ENCODE measurements at regions not wholly inside any gene's neighbourhood (a gene's known extent, or its start where the extent isn't known, plus 50 kb on each side); places are given as distances from the start of the nearest gene placed in this dataset.

- no peaks in the 10 kb centered on the region for H3K27me3 ChIP-seq (replicated peaks; ENCODE audit: insufficient read depth)
- no peak overlapping the region for H3K27ac ChIP-seq
- DNase-seq (ENCODE audit: low spot score): no peak
- H3K36me3 ChIP-seq: no peaks in the 10 kb centered on the region
- no peak overlapping the region for H3K4me3 ChIP-seq
- H3K9me3 ChIP-seq: no peaks in the 10 kb centered on the region
- TF ChIP-seq CTCF (IDR thresholded peaks at IDR 0.05): no peak
- no peak for ATAC-seq (ENCODE audit: insufficient number of reproducible peaks, low FRiP score, low read depth)
- no peaks in the 10 kb centered on the region for H3K4me1 ChIP-seq (ENCODE audit: control insufficient read depth in 1 of 2, low read depth in 2 of 2)
These were observed 685.7 kb upstream of the PIK3C3 start for GRCh38 chr18:41269294-41269693.

GRCh38 chr18:41268271-41268670 lies 686.8 kb upstream of the PIK3C3 start:
- no peak for DNase-seq (ENCODE audit: low spot score)
- Histone ChIP-seq H3K4me3 (no peak overlapping the region), H3K27me3 (replicated peaks; ENCODE audit: insufficient read depth) (no peaks in the 10 kb centered on the region), H3K9me3 (no peaks in the 10 kb centered on the region), H3K27ac (no peak overlapping the region), H3K4me1 (ENCODE audit: control insufficient read depth in 1 of 2, low read depth in 2 of 2) (no peaks in the 10 kb centered on the region), H3K36me3 (no peaks in the 10 kb centered on the region)
- ATAC-seq (ENCODE audit: insufficient number of reproducible peaks, low FRiP score, low read depth): no peak
- no peak for TF ChIP-seq CTCF (IDR thresholded peaks at IDR 0.05)

DNA sequence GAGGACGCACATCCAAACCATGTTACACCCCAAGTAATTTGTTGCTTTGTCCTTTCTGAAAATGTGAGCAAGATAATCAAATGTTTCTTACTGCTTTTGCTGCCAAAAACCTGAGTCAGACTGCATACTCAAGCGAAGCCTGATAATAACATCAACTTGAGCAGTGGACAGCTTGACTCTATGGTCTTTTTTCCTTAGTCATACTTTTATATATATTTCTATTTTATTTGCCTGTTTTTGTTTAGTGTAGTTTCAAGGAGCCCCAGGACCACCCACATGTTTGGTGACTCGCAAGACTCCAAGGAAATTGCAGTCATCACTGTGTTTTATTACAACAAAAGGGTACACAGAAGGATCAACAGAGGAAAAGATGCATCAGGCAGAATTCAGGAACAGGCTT lies 688.4 kb upstream of the PIK3C3 start:
- Histone ChIP-seq H3K27me3 (replicated peaks; ENCODE audit: insufficient read depth) (no peaks in the 10 kb centered on the region), H3K36me3 (no peaks in the 10 kb centered on the region), H3K4me3 (no peak overlapping the region), H3K9me3 (no peaks in the 10 kb centered on the region), H3K27ac (no peak overlapping the region), H3K4me1 (ENCODE audit: control insufficient read depth in 1 of 2, low read depth in 2 of 2) (no peaks in the 10 kb centered on the region)
- ATAC-seq (ENCODE audit: insufficient number of reproducible peaks, low FRiP score, low read depth): no peak
- no peak for DNase-seq (ENCODE audit: low spot score)
- TF ChIP-seq CTCF (IDR thresholded peaks at IDR 0.05): no peak

- Histone ChIP-seq H3K27me3 (replicated peaks; ENCODE audit: insufficient read depth) (no peaks in the 10 kb centered on the region), H3K36me3 (no peaks in the 10 kb centered on the region), H3K4me3 (no peak overlapping the region), H3K9me3 (no peaks in the 10 kb centered on the region), H3K27ac (no peak overlapping the region), H3K4me1 (ENCODE audit: control insufficient read depth in 1 of 2, low read depth in 2 of 2) (no peaks in the 10 kb centered on the region)
- ATAC-seq (ENCODE audit: insufficient number of reproducible peaks, low FRiP score, low read depth) (no peak), DNase-seq (ENCODE audit: low spot score) (no peak)
- no peak for TF ChIP-seq CTCF (IDR thresholded peaks at IDR 0.05)
These were observed 688.8 kb upstream of the PIK3C3 start for GRCh38 chr18:41266204-41266603.

DNA sequence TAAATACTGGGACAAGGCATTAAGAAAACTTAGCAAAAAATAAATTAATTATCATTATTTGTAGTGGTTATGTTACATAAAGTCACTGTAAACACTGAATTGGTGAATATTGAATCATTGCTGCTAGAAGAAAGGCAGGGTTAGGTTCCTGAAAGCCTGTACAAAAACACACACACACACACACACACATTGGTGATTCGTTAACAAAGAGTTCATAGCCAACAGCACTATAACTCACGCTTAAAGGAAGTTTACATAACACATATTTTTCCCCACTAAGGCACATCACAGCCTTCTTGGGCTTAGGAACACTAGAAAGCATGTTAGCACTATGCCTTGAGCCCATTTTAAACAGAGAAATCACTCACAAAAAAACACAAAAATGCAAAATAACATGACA lies 690.0 kb upstream of the PIK3C3 start:
- ATAC-seq (ENCODE audit: insufficient number of reproducible peaks, low FRiP score, low read depth): no peak
- H3K27ac ChIP-seq: no peak overlapping the region
- H3K9me3 ChIP-seq: no peaks in the 10 kb centered on the region
- no peak overlapping the region for H3K4me3 ChIP-seq
- H3K36me3 ChIP-seq: no peaks in the 10 kb centered on the region
- no peaks in the 10 kb centered on the region for H3K27me3 ChIP-seq (replicated peaks; ENCODE audit: insufficient read depth)
- no peak for DNase-seq (ENCODE audit: low spot score)
- no peak for TF ChIP-seq CTCF (IDR thresholded peaks at IDR 0.05)
- H3K4me1 ChIP-seq (ENCODE audit: control insufficient read depth in 1 of 2, low read depth in 2 of 2): no peaks in the 10 kb centered on the region
